GM19023 (cell line): ENCODE measurements at regions not wholly inside any gene's neighbourhood (a gene's known extent, or its start where the extent isn't known, plus 50 kb on each side); places are given as distances from the start of the nearest gene placed in this dataset.
"Not testable (repeated sequence)": the region's sequence is repeated elsewhere in the genome, so short reads cannot be mapped to it uniquely, and the experiment has no call there.

Experiments used
- ATAC-seq: cut with Tn5 transposase; IDR thresholded peaks from one replicate; pipeline ENCODE4 v1.9.1; 2021; ENCODE audit warnings: mild to moderate bottlenecking, moderate library complexity; ENCODE audit not compliant: unreplicated experiment

- ATAC-seq = no peak
Observed at GRCh38 chr3:16768014-16768413, 116.7 kb upstream of the PLCL2 start.

GRCh38 chr3:16768956-16769355 lies 115.8 kb upstream of the PLCL2 start:
- ATAC-seq = no peak

GRCh38 chr3:16769525-16769924 lies 115.2 kb upstream of the PLCL2 start:
- no peak for ATAC-seq

DNA sequence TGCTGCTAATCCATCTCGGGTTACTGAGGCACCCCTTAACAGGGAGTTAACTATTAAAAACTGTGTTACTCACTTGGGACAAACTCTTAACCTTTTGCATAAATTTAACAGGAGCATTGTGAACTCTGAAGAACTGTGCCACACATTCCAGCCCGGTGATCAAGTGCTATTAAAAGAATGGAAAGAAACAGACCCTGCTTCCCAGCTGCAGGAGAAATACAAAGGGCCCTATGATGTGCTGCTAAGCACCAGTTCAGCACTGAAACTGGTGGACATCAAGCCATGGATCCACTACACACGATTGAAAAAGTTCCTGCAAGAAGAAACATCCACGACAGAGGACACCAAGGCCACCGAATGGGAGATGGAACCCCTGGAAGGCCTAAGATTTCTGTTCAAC lies 114.7 kb upstream of the PLCL2 start:
- no peak for ATAC-seq

GRCh38 chr3:16770792-16771191 lies 114.0 kb upstream of the PLCL2 start:
- no peak for ATAC-seq

DNA sequence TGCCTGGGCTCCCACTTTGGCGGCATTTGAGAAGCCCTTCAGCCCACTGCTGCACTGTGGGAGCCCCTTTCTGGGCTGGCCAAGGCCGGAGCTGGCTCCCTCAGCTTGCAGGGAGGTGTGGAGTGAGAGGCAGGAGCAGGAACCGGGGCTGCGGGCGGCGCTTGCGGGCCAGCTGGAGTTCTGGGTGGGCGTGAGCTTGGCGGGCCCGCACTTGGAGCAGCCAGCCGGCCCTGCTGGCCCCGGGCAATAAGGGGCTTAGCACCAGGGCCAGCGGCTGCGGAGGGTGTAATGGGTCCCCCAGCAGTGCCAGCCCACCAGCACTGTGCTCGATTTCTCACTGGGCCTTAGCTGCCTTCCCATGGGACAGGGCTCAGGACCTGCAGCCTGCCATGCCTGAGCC lies 111.2 kb upstream of the PLCL2 start:
- not testable (repeated sequence) for ATAC-seq

GRCh38 chr3:16774536-16774935 lies 110.2 kb upstream of the PLCL2 start:
- ATAC-seq = not testable (repeated sequence)

GRCh38 chr3:16784973-16785372 lies 99.8 kb upstream of the PLCL2 start:
- ATAC-seq = no peak

- no peak for ATAC-seq
Observed at GRCh38 chr3:16785465-16785864, 99.3 kb upstream of the PLCL2 start.

GRCh38 chr3:16788440-16789056 lies 96.2 kb upstream of the PLCL2 start:
- ATAC-seq = no peak

DNA sequence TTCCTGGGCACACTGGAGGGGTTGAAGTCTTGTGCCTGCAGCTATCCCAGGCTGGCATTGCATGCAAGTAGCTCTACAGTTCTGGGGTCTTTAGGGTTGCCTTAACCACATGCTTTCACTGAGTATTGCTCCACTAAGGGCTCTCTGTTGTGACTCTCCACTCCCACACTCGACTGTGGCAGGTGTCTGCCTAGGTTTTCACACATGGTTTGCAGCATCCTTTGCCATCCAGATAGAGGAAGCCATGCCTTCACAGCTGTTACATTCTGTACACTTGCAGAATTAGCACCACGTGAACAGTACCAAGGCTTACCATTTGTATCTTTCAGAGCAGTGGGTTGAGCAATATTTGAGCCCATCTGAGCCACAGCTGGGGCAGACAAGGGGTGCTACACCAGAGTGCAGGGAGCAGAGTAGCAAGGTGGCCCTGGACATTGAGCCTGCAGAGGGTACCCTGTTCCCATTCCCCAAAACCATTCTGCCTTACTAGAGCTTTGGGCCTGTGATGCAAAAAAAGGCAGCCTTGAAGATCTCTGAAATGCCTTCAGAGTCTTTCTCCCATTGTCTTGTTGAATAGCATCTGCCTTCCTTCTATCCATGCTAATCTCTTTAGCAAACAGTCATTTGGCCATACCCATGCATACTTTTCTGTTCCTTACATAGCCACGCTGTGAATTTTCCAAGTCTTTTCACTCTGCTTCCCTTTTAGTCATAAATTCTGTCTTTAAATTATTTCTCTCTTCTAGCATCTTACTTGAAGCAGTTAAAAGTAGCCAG lies 95.2 kb upstream of the PLCL2 start:
- no peak for ATAC-seq

DNA sequence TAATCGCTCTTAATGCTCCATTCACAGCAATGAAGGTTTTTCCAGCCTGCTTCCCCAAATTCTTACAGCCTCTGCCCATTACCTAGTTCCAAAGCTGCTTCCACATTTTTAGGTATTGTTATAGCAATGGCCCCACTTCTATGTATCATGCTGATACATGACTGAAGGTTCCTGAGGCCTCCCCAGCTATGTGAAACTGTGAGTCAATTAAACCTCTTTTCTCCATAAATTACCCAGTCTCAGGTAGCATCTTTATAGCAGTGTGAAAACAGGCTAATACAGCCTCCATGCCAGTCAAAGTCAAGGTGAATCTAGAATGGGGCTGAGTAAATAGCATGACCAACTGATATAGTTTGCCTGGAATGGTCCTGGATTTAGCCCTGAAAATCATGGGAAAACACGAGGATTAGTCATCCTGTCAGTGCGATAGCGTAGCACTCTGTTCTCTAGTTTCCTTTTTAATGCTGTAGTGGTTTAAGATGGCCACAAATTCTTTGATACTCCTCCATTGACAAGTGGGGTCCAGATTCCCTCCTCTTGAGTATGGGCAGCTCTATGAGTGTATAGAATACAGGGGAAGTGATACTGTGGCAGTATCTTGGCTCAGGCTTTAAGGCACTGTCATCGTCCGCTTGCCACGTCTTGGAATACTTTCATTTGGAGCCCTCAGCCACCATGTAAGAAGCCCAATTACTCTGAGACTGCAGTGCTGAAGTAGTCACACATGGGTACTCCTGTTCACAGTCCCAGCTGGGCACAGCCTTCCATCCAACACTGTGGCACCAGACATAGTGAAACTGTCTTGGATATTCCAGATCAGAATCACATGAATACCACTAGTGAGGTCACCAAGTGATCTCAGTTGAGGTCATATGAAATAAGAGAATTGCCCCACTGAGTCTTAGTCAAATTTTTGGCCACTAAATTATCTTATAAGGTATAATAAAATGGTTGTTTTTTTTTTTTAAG lies 94.0 kb upstream of the PLCL2 start:
- ATAC-seq = no peak

DNA sequence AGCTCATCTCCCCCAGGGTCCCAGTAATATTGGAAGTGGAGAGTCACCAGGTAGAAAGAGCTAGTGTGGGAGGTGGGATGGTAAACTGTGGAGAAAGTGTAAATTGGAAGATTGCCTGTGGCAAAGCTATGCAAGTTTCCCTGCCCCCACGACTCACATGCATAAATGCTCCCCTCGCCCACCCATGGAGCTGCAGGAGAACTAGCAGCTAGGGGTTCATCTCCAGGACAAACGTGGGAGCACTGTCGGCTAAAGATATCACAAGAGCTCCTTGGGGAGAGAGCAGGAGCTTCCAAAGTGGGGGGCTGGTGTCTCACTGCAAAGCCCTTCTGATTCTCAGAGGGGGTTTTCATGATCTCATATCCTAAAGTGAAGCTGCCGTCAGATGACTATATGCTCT lies 91.4 kb upstream of the PLCL2 start:
- ATAC-seq = no peak

GRCh38 chr3:16794257-16794656 lies 90.5 kb upstream of the PLCL2 start:
- no peak for ATAC-seq

- no peak for ATAC-seq
Observed at GRCh38 chr3:16795581-16795980, 89.2 kb upstream of the PLCL2 start.

- no peak for ATAC-seq
Observed at GRCh38 chr3:16797831-16798230, 86.9 kb upstream of the PLCL2 start.

DNA sequence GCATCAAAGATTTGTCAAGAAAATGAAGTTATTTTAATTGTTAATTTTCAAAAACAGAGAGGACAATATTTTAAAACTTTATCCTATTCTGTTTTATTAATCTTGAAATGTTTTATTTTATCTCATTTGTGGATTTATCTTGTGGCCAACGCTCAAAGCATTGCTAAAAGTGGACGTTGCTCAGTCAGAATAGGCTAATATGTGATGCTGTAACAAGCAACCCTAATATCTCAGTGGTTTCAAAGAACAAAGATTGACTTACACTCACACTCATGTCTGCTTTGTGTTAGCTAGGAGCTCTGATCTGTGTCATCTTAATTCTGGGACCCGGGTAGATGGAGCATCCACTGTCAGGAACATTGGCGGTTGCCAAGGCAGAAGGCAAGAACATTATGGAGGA lies 86.0 kb upstream of the PLCL2 start:
- no peak for ATAC-seq

DNA sequence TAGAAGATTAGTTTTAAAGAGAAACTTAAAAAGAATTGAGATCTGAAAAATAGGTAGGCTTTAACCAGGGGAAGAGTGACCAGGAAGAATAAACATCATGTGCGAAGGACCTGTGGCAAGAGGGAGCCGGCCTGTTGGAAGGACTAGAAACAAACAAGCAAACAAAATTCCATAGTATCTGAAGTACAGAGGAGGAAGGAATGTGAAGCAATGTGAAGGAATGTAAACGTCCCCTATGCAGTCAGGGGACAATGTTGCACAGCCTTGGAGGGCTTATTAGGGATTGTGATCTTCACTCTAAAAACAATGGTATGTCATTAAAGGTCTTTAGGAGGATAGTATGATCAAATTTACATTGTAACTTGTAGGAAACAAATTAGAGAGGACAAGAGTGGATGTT lies 84.4 kb upstream of the PLCL2 start:
- ATAC-seq = no peak

- ATAC-seq = no peak
Observed at GRCh38 chr3:16801223-16801622, 83.5 kb upstream of the PLCL2 start.

- no peak for ATAC-seq
Observed at GRCh38 chr3:16801698-16802097, 83.1 kb upstream of the PLCL2 start.

- peak; percentile 78 for ATAC-seq
Observed at GRCh38 chr3:16802389-16802788, 82.4 kb upstream of the PLCL2 start.

GRCh38 chr3:16803019-16803418 lies 81.7 kb upstream of the PLCL2 start:
- no peak for ATAC-seq
